ENCODE measurements at regions not wholly inside any gene's neighbourhood (a gene's known extent, or its start where the extent isn't known, plus 50 kb on each side); places are given as distances from the start of the nearest gene placed in this dataset.

- TF ChIP-seq EZH2 (IDR thresholded peaks at IDR 0.05; ENCODE audit: low read length, missing control alignments), result no peak
- TF ChIP-seq CTCF (conservative IDR thresholded peaks at IDR 0.05 in 1 of 2, IDR thresholded peaks at IDR 0.05 in 1 of 2; ENCODE audit: low read depth in 1 of 2, low read length in 2 of 2), result no peak
Measured at GRCh38 chr21:38614558-38614957, 116.3 kb upstream of the ERG start.

All from fibroblast of lung (primary cell).